ENCODE measurements at regions not wholly inside any gene's neighbourhood (a gene's known extent, or its start where the extent isn't known, plus 50 kb on each side); places are given as distances from the start of the nearest gene placed in this dataset.
"Not testable (repeated sequence)": the region's sequence is repeated elsewhere in the genome, so short reads cannot be mapped to it uniquely, and the experiment has no call there.

- ATAC-seq (ENCODE audit: low FRiP score) (no peak), DNase-seq (no peak)
- H3K36me3 ChIP-seq (ENCODE audit: control insufficient read depth in 1 of 2, insufficient read depth in 2 of 2, low read length in 1 of 2) = no peaks in the 10 kb centered on the region
- intact Hi-C loops (cut with DNase I) = no loop called here
- no peaks in the 10 kb centered on the region for H3K4me1 ChIP-seq (ENCODE audit: control insufficient read depth in 1 of 2, insufficient read depth in 2 of 2, low read length in 2 of 2)
- H3K27ac ChIP-seq (ENCODE audit: low read depth in 1 of 2, low read length in 2 of 2) = no peak overlapping the region
- H3K4me3 ChIP-seq (ENCODE audit: low read length in 2 of 2) = no peak overlapping the region
- WGBS, 2 donors = 87 to 89% methylated on average over 24 of the region's 24 CpGs
- H3K27me3 ChIP-seq (ENCODE audit: control insufficient read depth in 1 of 2, insufficient read depth in 2 of 2, low read length in 1 of 2) = no peaks in the 10 kb centered on the region
- peaks cover 5% of the 10 kb centered on the region for H3K9me3 ChIP-seq (ENCODE audit: control insufficient read depth, low read length)
Observed at GRCh38 chr3:86420990-86421739, 569.8 kb downstream of the VGLL3 start.

GRCh38 chr3:86418861-86419260 lies 572.1 kb downstream of the VGLL3 start:
- no peak for ATAC-seq (ENCODE audit: low FRiP score)
- Histone ChIP-seq H3K36me3 (ENCODE audit: control insufficient read depth in 1 of 2, insufficient read depth in 2 of 2, low read length in 1 of 2) (no peaks in the 10 kb centered on the region), H3K4me3 (ENCODE audit: low read length in 2 of 2) (no peak overlapping the region), H3K27me3 (ENCODE audit: control insufficient read depth in 1 of 2, insufficient read depth in 2 of 2, low read length in 1 of 2) (no peaks in the 10 kb centered on the region), H3K27ac (ENCODE audit: low read depth in 1 of 2, low read length in 2 of 2) (no peak overlapping the region), H3K4me1 (ENCODE audit: control insufficient read depth in 1 of 2, insufficient read depth in 2 of 2, low read length in 2 of 2) (no peaks in the 10 kb centered on the region), H3K9me3 (ENCODE audit: control insufficient read depth, low read length) (peaks cover 1% of the 10 kb centered on the region)
- intact Hi-C loops (cut with DNase I) = no loop called here
- WGBS, 2 donors = 53 to 59% methylated on average over 2 of the region's 2 CpGs
- no peak for DNase-seq

GRCh38 chr3:86416334-86416733 lies 574.6 kb downstream of the VGLL3 start:
- H3K27ac ChIP-seq (ENCODE audit: low read depth in 1 of 2, low read length in 2 of 2) = no peak overlapping the region
- peaks cover 1% of the 10 kb centered on the region for H3K9me3 ChIP-seq (ENCODE audit: control insufficient read depth, low read length)
- no peaks in the 10 kb centered on the region for H3K27me3 ChIP-seq (ENCODE audit: control insufficient read depth in 1 of 2, insufficient read depth in 2 of 2, low read length in 1 of 2)
- no peaks in the 10 kb centered on the region for H3K36me3 ChIP-seq (ENCODE audit: control insufficient read depth in 1 of 2, insufficient read depth in 2 of 2, low read length in 1 of 2)
- DNase-seq (no peak), ATAC-seq (ENCODE audit: low FRiP score) (no peak)
- intact Hi-C loops (cut with DNase I) = no loop called here
- H3K4me3 ChIP-seq (ENCODE audit: low read length in 2 of 2) = no peak overlapping the region
- no peaks in the 10 kb centered on the region for H3K4me1 ChIP-seq (ENCODE audit: control insufficient read depth in 1 of 2, insufficient read depth in 2 of 2, low read length in 2 of 2)
- WGBS, 2 donors = 82 to 88% methylated on average over 3 of the region's 3 CpGs

- intact Hi-C loops (cut with DNase I) = no loop called here
- ATAC-seq (ENCODE audit: low FRiP score) = no peak
Observed at GRCh38 chr3:86413645-86414044, 577.3 kb downstream of the VGLL3 start.

GRCh38 chr3:86410587-86410986 lies 580.4 kb downstream of the VGLL3 start:
- Histone ChIP-seq H3K27ac (ENCODE audit: low read depth in 1 of 2, low read length in 2 of 2) (no peak overlapping the region), H3K27me3 (ENCODE audit: control insufficient read depth in 1 of 2, insufficient read depth in 2 of 2, low read length in 1 of 2) (no peaks in the 10 kb centered on the region), H3K4me3 (ENCODE audit: low read length in 2 of 2) (no peak overlapping the region), H3K4me1 (ENCODE audit: control insufficient read depth in 1 of 2, insufficient read depth in 2 of 2, low read length in 2 of 2) (no peaks in the 10 kb centered on the region), H3K9me3 (ENCODE audit: control insufficient read depth, low read length) (no peaks in the 10 kb centered on the region), H3K36me3 (ENCODE audit: control insufficient read depth in 1 of 2, insufficient read depth in 2 of 2, low read length in 1 of 2) (no peaks in the 10 kb centered on the region)
- no peak for ATAC-seq (ENCODE audit: low FRiP score)
- WGBS, 2 donors = 7 to 14% methylated on average over 2 of the region's 2 CpGs
- intact Hi-C loops (cut with DNase I) = no loop called here
- no peak for DNase-seq

More at GRCh38 chr3:86413645-86414044, 577.3 kb downstream of the VGLL3 start:
- no peak for DNase-seq
- no peak overlapping the region for H3K27ac ChIP-seq (ENCODE audit: low read depth in 1 of 2, low read length in 2 of 2)
- 13 to 18% methylated on average over 2 of the region's 2 CpGs for WGBS, 2 donors
- H3K36me3 ChIP-seq (ENCODE audit: control insufficient read depth in 1 of 2, insufficient read depth in 2 of 2, low read length in 1 of 2) = no peaks in the 10 kb centered on the region
- peaks cover 1% of the 10 kb centered on the region for H3K9me3 ChIP-seq (ENCODE audit: control insufficient read depth, low read length)
- H3K4me1 ChIP-seq (ENCODE audit: control insufficient read depth in 1 of 2, insufficient read depth in 2 of 2, low read length in 2 of 2) = no peaks in the 10 kb centered on the region
- H3K4me3 ChIP-seq (ENCODE audit: low read length in 2 of 2) = no peak overlapping the region
- H3K27me3 ChIP-seq (ENCODE audit: control insufficient read depth in 1 of 2, insufficient read depth in 2 of 2, low read length in 1 of 2) = no peaks in the 10 kb centered on the region

- intact Hi-C loops (cut with DNase I); H3K36me3 ChIP-seq (ENCODE audit: control insufficient read depth in 1 of 2, insufficient read depth in 2 of 2, low read length in 1 of 2); H3K27me3 ChIP-seq (ENCODE audit: control insufficient read depth in 1 of 2, insufficient read depth in 2 of 2, low read length in 1 of 2); H3K4me1 ChIP-seq (ENCODE audit: control insufficient read depth in 1 of 2, insufficient read depth in 2 of 2, low read length in 2 of 2); H3K27ac ChIP-seq (ENCODE audit: low read depth in 1 of 2, low read length in 2 of 2); ATAC-seq (ENCODE audit: low FRiP score); DNase-seq; H3K4me3 ChIP-seq (ENCODE audit: low read length in 2 of 2); H3K9me3 ChIP-seq (ENCODE audit: control insufficient read depth, low read length): not testable (repeated sequence)
- WGBS, 2 donors = 79 to 81% methylated on average over 5 of the region's 5 CpGs
Observed at GRCh38 chr3:86389759-86390158, 601.2 kb downstream of the VGLL3 start.

- Histone ChIP-seq H3K4me1 (ENCODE audit: control insufficient read depth in 1 of 2, insufficient read depth in 2 of 2, low read length in 2 of 2) (no peaks in the 10 kb centered on the region), H3K36me3 (ENCODE audit: control insufficient read depth in 1 of 2, insufficient read depth in 2 of 2, low read length in 1 of 2) (no peaks in the 10 kb centered on the region), H3K27me3 (ENCODE audit: control insufficient read depth in 1 of 2, insufficient read depth in 2 of 2, low read length in 1 of 2) (no peaks in the 10 kb centered on the region), H3K9me3 (ENCODE audit: control insufficient read depth, low read length) (no peaks in the 10 kb centered on the region), H3K27ac (ENCODE audit: low read depth in 1 of 2, low read length in 2 of 2) (no peak overlapping the region), H3K4me3 (ENCODE audit: low read length in 2 of 2) (no peak overlapping the region)
- intact Hi-C loops (cut with DNase I) = no loop called here
- DNase-seq (no peak), ATAC-seq (ENCODE audit: low FRiP score) (no peak)
- 68 to 74% methylated on average over 4 of the region's 4 CpGs for WGBS, 2 donors
Observed at GRCh38 chr3:86388820-86389219, 602.1 kb downstream of the VGLL3 start.

- Histone ChIP-seq H3K9me3 (ENCODE audit: control insufficient read depth, low read length) (no peaks in the 10 kb centered on the region), H3K4me1 (ENCODE audit: control insufficient read depth in 1 of 2, insufficient read depth in 2 of 2, low read length in 2 of 2) (no peaks in the 10 kb centered on the region), H3K4me3 (ENCODE audit: low read length in 2 of 2) (no peak overlapping the region), H3K27ac (ENCODE audit: low read depth in 1 of 2, low read length in 2 of 2) (no peak overlapping the region), H3K36me3 (ENCODE audit: control insufficient read depth in 1 of 2, insufficient read depth in 2 of 2, low read length in 1 of 2) (no peaks in the 10 kb centered on the region), H3K27me3 (ENCODE audit: control insufficient read depth in 1 of 2, insufficient read depth in 2 of 2, low read length in 1 of 2) (no peaks in the 10 kb centered on the region)
- DNase-seq (no peak), ATAC-seq (ENCODE audit: low FRiP score) (no peak)
- intact Hi-C loops (cut with DNase I) = no loop called here
- 88 to 90% methylated on average over 3 of the region's 3 CpGs for WGBS, 2 donors
Observed at GRCh38 chr3:86382556-86382955, 608.4 kb downstream of the VGLL3 start.

- WGBS, 2 donors = 76 to 77% methylated on average over 2 of the region's 2 CpGs
Observed at GRCh38 chr3:86381247-86381646, 609.7 kb downstream of the VGLL3 start.

More at GRCh38 chr3:86381247-86381646, 609.7 kb downstream of the VGLL3 start:
- Histone ChIP-seq H3K27me3 (ENCODE audit: control insufficient read depth in 1 of 2, insufficient read depth in 2 of 2, low read length in 1 of 2) (no peaks in the 10 kb centered on the region), H3K4me1 (ENCODE audit: control insufficient read depth in 1 of 2, insufficient read depth in 2 of 2, low read length in 2 of 2) (no peaks in the 10 kb centered on the region), H3K36me3 (ENCODE audit: control insufficient read depth in 1 of 2, insufficient read depth in 2 of 2, low read length in 1 of 2) (no peaks in the 10 kb centered on the region), H3K9me3 (ENCODE audit: control insufficient read depth, low read length) (no peaks in the 10 kb centered on the region), H3K4me3 (ENCODE audit: low read length in 2 of 2) (no peak overlapping the region), H3K27ac (ENCODE audit: low read depth in 1 of 2, low read length in 2 of 2) (no peak overlapping the region)
- no peak for ATAC-seq (ENCODE audit: low FRiP score)
- no peak for DNase-seq
- intact Hi-C loops (cut with DNase I) = no loop called here
